A673 (cell line): ENCODE measurements at regions not wholly inside any gene's neighbourhood (a gene's known extent, or its start where the extent isn't known, plus 50 kb on each side); places are given as distances from the start of the nearest gene placed in this dataset.

ENCODE experiments used
- BruUV-seq: library from RNA; stranded (reverse); fragments of 400-500 nt; replicated peaks from 2 replicates; lab custom pipeline; 2021; lab: Mats Ljungman, UMichigan
- CTCF ChIA-PET: fragments of 300-600 bp; sonication (Branson Sonifier 250); formaldehyde crosslinking; loops from one replicate; lab custom pipeline; 2022; ENCODE audit warnings: antibody characterized with exemption; lab: Charles Lee
- POLR2A ChIA-PET: fragments of 300-600 bp; sonication (Branson Sonifier 250); formaldehyde crosslinking; loops from one replicate; lab custom pipeline; 2022; ENCODE audit warnings: antibody characterized with exemption; ENCODE audit not compliant: low non-redundant PET; lab: Charles Lee
- DNase-seq: peaks from one replicate; pipeline ENCODE4 v3.0.0-alpha.2; 2015; ENCODE audit warnings: low spot score
- H3K27ac ChIP-seq: fragments of 200-600 bp; sonication (generic); 2 replicates; pipeline ENCODE4 v1.5.1; 2016; ENCODE audit warnings: mixed run types, low read depth, mild to moderate bottlenecking, mixed read lengths, antibody characterized with exemption, low read length; ENCODE audit not compliant: poor library complexity, severe bottlenecking
- H3K27me3 ChIP-seq: fragments of 200-600 bp; sonication (generic); replicated peaks from 2 replicates; pipeline ENCODE4 v1.6.1; 2017; ENCODE audit warnings: mixed run types, low read depth, mild to moderate bottlenecking, mixed read lengths, antibody characterized with exemption, low read length; ENCODE audit not compliant: insufficient read depth, poor library complexity
- H3K36me3 ChIP-seq: fragments of 200-600 bp; sonication (generic); 2 replicates; pipeline ENCODE4 v1.6.1; 2016; ENCODE audit warnings: mixed run types, mild to moderate bottlenecking, mixed read lengths, antibody characterized with exemption, low read length; ENCODE audit not compliant: insufficient read depth, poor library complexity, severe bottlenecking
- H3K4me1 ChIP-seq: fragments of 200-600 bp; sonication (generic); 2 replicates; pipeline ENCODE4 v1.6.1; 2017; ENCODE audit warnings: mixed run types, mild to moderate bottlenecking, mixed read lengths, antibody characterized with exemption, low read length; ENCODE audit not compliant: insufficient read depth, poor library complexity, severe bottlenecking
- H3K4me3 ChIP-seq: fragments of 200-600 bp; sonication (generic); 2 replicates; pipeline ENCODE4 v1.5.1; 2016; ENCODE audit warnings: low read depth, mixed run types, mild to moderate bottlenecking, mixed read lengths, low read length; ENCODE audit not compliant: poor library complexity, severe bottlenecking
- H3K9me3 ChIP-seq: fragments of 200-600 bp; sonication (generic); 2 replicates; pipeline ENCODE4 v1.6.1; 2016; ENCODE audit warnings: mixed run types, low read depth, mild to moderate bottlenecking, mixed read lengths, antibody characterized with exemption, low read length; ENCODE audit not compliant: poor library complexity, severe bottlenecking
- CTCF ChIP-seq: fragments of 300-800, 200-600 bp; sonication (generic); conservative IDR thresholded peaks from 2 replicates; pipeline ENCODE4 v1.5.1; 2017; ENCODE audit warnings: low read depth, mild to moderate bottlenecking, antibody characterized with exemption, low read length, moderate library complexity, mixed read lengths
- EZH2 ChIP-seq: fragments of 200-600 bp; sonication (generic); IDR thresholded peaks from 2 replicates; pipeline ENCODE4 v1.6.1; 2017; ENCODE audit warnings: borderline replicate concordance, low read depth, mild to moderate bottlenecking, mixed read lengths, antibody characterized with exemption, low read length; ENCODE audit not compliant: poor library complexity, severe bottlenecking
- intact Hi-C: fragments of 100-400 bp; cut with micrococcal nuclease; formaldehyde crosslinking; loops from one replicate; pipeline ENCODE4 v1.10.0; 2022; ENCODE audit not compliant: unreplicated experiment

- Histone ChIP-seq H3K36me3 (no peaks in the 10 kb centered on the region), H3K4me3 (no peak overlapping the region), H3K27ac (no peak overlapping the region), H3K27me3 (no peaks in the 10 kb centered on the region), H3K4me1 (peaks cover 5% of the 10 kb centered on the region), H3K9me3 (no peaks in the 10 kb centered on the region)
- CTCF ChIA-PET = no interaction called here
- DNase-seq = no peak
- POLR2A ChIA-PET = no interaction called here
- intact Hi-C loops = no loop called here
- no peak for TF ChIP-seq EZH2
- TF ChIP-seq CTCF = no peak
- no TSS peak for BruUV-seq
Observed at GRCh38 chr9:19937121-19937520, 148.3 kb upstream of the SLC24A2 start.

- no TSS peak for BruUV-seq
- ChIA-PET CTCF (no interaction called here), POLR2A (no interaction called here)
- peaks cover under 1% of the 10 kb centered on the region for H3K4me1 ChIP-seq
- H3K27ac ChIP-seq = no peak overlapping the region
- DNase-seq = no peak
- no peaks in the 10 kb centered on the region for H3K27me3 ChIP-seq
- TF ChIP-seq CTCF (no peak), EZH2 (no peak)
- intact Hi-C loops = no loop called here
- H3K36me3 ChIP-seq = no peaks in the 10 kb centered on the region
- H3K9me3 ChIP-seq = no peaks in the 10 kb centered on the region
- no peak overlapping the region for H3K4me3 ChIP-seq
Observed at GRCh38 chr9:19936598-19936997, 147.8 kb upstream of the SLC24A2 start.

- no peaks in the 10 kb centered on the region for H3K4me1 ChIP-seq
- no TSS peak for BruUV-seq
- TF ChIP-seq CTCF (no peak), EZH2 (no peak)
- H3K4me3 ChIP-seq = no peak overlapping the region
- ChIA-PET POLR2A (no interaction called here), CTCF (no interaction called here)
- no peak overlapping the region for H3K27ac ChIP-seq
- intact Hi-C loops = no loop called here
- no peaks in the 10 kb centered on the region for H3K36me3 ChIP-seq
- DNase-seq = no peak
- H3K9me3 ChIP-seq = no peaks in the 10 kb centered on the region
- H3K27me3 ChIP-seq = no peaks in the 10 kb centered on the region
Observed at GRCh38 chr9:19935422-19935821, 146.6 kb upstream of the SLC24A2 start.
